DND-41 (cell line): ENCODE measurements at regions not wholly inside any gene's neighbourhood (a gene's known extent, or its start where the extent isn't known, plus 50 kb on each side); places are given as distances from the start of the nearest gene placed in this dataset.

Experiments used
- ATAC-seq: fragments of 200-7000 bp; cut with Tn5 transposase; 3 replicates; pipeline ENCODE4 v1.9.1; 2021; ENCODE audit warnings: low read depth; ENCODE audit not compliant: insufficient read depth
- DNase-seq: peaks from one replicate; pipeline ENCODE4 v3.0.0-alpha.2; 2020
- H2AFZ ChIP-seq: 2 replicates; pipeline ENCODE4 v1.6.0; 2012; ENCODE audit warnings: low read depth, low read length
- H3K27ac ChIP-seq: 2 replicates; pipeline ENCODE4 v1.5.1; 2012; ENCODE audit warnings: low read length, inconsistent platforms
- H3K27me3 ChIP-seq: fragments of 200-600 bp; sonication (generic); 2 replicates; pipeline ENCODE4 v1.6.0; 2012; ENCODE audit warnings: low read length, mild to moderate bottlenecking, inconsistent platforms; ENCODE audit not compliant: insufficient read depth, poor library complexity
- H3K36me3 ChIP-seq: 2 replicates; pipeline ENCODE4 v1.5.1; 2012; ENCODE audit warnings: low read length, inconsistent platforms; ENCODE audit not compliant: insufficient read depth
- H3K4me1 ChIP-seq: 2 replicates; pipeline ENCODE4 v1.5.1; 2012; ENCODE audit warnings: mild to moderate bottlenecking, low read length; ENCODE audit not compliant: insufficient read depth
- H3K4me2 ChIP-seq: 2 replicates; pipeline ENCODE4 v1.6.0; 2012; ENCODE audit warnings: mild to moderate bottlenecking, moderate library complexity, low read length, inconsistent platforms; ENCODE audit not compliant: insufficient read depth
- H3K4me3 ChIP-seq, 2 experiments: fragments of 200-600 bp in 1 of 2; shearing (Covaris generic) in 1 of 2; 2 replicates each; pipeline ENCODE4 v1.5.1; 2012 to 2016; ENCODE audit warnings: inconsistent platforms in 2 of 2, low read length in 2 of 2, mild to moderate bottlenecking in 2 of 2, low read depth in 1 of 2, moderate library complexity in 1 of 2
- H3K79me2 ChIP-seq: 2 replicates; pipeline ENCODE4 v1.6.0; 2012; ENCODE audit warnings: low read length, inconsistent platforms; ENCODE audit not compliant: insufficient read depth
- H3K9ac ChIP-seq: 2 replicates; pipeline ENCODE4 v1.6.0; 2012; ENCODE audit warnings: low read depth, mild to moderate bottlenecking, inconsistent platforms, low read length, moderate library complexity
- H3K9me3 ChIP-seq: 2 replicates; pipeline ENCODE4 v1.5.1; 2012; ENCODE audit warnings: low read length, moderate library complexity, mild to moderate bottlenecking, inconsistent platforms; ENCODE audit not compliant: insufficient read depth, severe bottlenecking
- H4K20me1 ChIP-seq: 2 replicates; pipeline ENCODE4 v1.6.0; 2012; ENCODE audit warnings: low read length; ENCODE audit not compliant: insufficient read depth
- EZH2 ChIP-seq: IDR thresholded peaks from 3 replicates; pipeline ENCODE4 v1.6.1; 2012; ENCODE audit warnings: borderline replicate concordance, low read depth, mild to moderate bottlenecking, moderate library complexity, low read length, inconsistent platforms; ENCODE audit not compliant: severe bottlenecking
- TF ChIP-seq, protein P1 (sequence below): IDR thresholded peaks from 2 replicates; pipeline ENCODE4 v1.5.1; 2012; ENCODE audit warnings: borderline replicate concordance, low read length, moderate library complexity, mild to moderate bottlenecking; ENCODE audit not compliant: poor library complexity, severe bottlenecking; ENCODE audit errors: extremely low read depth

DNA sequence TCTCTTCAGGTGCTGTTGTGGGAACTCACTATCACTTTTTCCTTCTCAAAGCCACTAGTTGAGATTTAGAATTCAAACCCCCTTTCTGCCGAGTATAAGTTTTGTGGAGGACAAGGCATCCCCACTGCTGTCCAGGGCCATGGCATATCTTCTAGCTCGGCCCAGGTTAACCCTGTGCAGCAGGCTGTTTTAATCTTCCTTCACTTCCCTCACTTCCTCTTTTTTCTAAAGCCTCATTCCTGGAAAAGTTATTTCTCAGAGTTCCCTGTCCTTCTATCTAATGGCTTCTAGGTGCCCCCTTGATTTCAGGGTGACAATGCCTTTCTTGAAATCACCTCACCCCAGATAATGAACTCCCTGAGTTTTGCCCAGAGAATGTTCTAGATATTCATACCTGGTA, 222.3 kb downstream of the SNX10 start:
- ATAC-seq (no peak), DNase-seq (no peak)
- Histone ChIP-seq H3K36me3 (no peaks in the 10 kb centered on the region), H3K4me3 (no peak overlapping the region), H3K27me3 (peaks cover 16% of the 10 kb centered on the region), H2AFZ (no peak overlapping the region), H3K27ac (no peak overlapping the region), H3K9me3 (no peaks in the 10 kb centered on the region), H3K9ac (no peak overlapping the region), H4K20me1 (no peaks in the 10 kb centered on the region), H3K79me2 (no peaks in the 10 kb centered on the region), H3K4me2 (no peak overlapping the region), H3K4me1 (no peaks in the 10 kb centered on the region)
- no peak for TF ChIP-seq EZH2
- TF ChIP-seq, protein P1, sequence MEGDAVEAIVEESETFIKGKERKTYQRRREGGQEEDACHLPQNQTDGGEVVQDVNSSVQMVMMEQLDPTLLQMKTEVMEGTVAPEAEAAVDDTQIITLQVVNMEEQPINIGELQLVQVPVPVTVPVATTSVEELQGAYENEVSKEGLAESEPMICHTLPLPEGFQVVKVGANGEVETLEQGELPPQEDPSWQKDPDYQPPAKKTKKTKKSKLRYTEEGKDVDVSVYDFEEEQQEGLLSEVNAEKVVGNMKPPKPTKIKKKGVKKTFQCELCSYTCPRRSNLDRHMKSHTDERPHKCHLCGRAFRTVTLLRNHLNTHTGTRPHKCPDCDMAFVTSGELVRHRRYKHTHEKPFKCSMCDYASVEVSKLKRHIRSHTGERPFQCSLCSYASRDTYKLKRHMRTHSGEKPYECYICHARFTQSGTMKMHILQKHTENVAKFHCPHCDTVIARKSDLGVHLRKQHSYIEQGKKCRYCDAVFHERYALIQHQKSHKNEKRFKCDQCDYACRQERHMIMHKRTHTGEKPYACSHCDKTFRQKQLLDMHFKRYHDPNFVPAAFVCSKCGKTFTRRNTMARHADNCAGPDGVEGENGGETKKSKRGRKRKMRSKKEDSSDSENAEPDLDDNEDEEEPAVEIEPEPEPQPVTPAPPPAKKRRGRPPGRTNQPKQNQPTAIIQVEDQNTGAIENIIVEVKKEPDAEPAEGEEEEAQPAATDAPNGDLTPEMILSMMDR, result no peak

DNA sequence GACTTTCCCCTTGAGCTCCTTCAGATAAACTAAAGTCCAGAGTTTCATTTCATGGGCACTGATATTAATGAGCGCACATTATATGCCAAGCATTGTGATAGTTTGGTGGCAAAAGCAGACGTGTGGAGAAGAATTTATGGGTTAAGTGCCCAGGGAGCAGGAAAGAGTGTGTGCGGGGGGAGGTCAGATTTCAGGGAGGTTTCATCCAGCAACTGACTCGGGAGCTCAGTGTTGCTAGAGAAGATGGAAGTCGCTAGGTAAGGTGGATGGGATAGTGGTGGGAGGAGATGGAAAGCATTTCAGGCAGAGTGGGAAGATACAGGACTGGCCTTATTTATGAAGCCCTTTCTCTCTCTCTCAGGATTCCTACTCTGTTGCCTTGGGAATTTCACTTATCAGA, 223.0 kb downstream of the SNX10 start:
- Histone ChIP-seq H3K4me2 (no peak overlapping the region), H3K4me3 (no peak overlapping the region), H3K27ac (no peak overlapping the region), H3K4me1 (no peaks in the 10 kb centered on the region), H4K20me1 (no peaks in the 10 kb centered on the region), H3K9ac (no peak overlapping the region), H2AFZ (no peak overlapping the region), H3K27me3 (peaks cover 17% of the 10 kb centered on the region), H3K36me3 (no peaks in the 10 kb centered on the region), H3K9me3 (no peaks in the 10 kb centered on the region), H3K79me2 (no peaks in the 10 kb centered on the region)
- no peak for TF ChIP-seq EZH2
- TF ChIP-seq, protein P1, result no peak
- ATAC-seq (no peak), DNase-seq (no peak)

DNA sequence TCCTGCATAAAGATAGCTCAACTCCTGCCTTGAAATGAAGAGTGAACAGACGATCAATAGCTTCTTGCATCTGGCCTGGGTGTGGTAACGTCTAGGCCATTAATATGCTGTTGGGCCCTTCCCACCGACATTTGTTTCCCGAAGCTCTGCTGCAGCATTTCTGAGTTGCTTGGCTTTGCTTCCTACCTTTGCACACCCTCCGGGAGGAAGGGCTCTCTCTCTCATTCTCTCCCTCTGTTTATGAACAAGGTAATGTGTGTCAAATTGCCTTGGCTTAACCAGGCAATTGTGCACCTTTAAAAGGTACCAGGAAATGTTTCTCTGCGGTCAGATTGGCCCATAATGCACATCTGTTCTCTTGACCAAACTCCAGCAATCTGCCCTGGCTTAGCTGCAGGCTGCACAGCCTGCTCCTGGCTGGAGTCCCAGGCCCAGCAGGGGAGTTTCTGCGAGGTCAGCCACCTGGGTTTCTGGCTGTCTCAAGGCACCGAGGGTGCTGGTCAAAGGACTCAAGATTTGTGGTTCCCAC, 223.7 kb downstream of the SNX10 start:
- Histone ChIP-seq H3K27me3 (peaks cover 24% of the 10 kb centered on the region), H3K27ac (no peak overlapping the region), H4K20me1 (no peaks in the 10 kb centered on the region), H3K4me3 (no peak overlapping the region), H3K9ac (no peak overlapping the region), H2AFZ (no peak overlapping the region), H3K79me2 (no peaks in the 10 kb centered on the region), H3K4me1 (no peaks in the 10 kb centered on the region), H3K36me3 (no peaks in the 10 kb centered on the region), H3K4me2 (no peak overlapping the region), H3K9me3 (no peaks in the 10 kb centered on the region)
- TF ChIP-seq, protein P1, result no peak
- no peak for TF ChIP-seq EZH2
- DNase-seq (no peak), ATAC-seq (no peak)

DNA sequence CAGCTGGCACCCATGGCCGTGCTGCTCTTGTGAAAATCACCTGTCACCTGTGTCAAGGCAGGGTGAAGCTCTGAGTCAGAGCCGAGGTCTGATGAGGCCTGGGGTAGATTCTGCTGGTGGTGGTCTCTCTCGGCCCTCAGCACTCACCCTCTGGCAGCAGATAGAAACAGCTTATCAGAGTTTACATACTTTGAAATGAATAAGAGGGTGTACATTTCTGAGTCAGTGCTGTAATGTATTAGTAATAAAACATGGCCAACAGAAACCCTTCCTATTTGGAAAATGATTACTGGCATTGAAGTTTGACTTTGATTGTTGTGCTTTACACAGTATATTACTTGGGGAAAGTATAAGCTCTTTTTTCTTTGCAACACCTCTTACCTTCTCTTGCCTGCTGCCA, 228.8 kb downstream of the SNX10 start:
- no peaks in the 10 kb centered on the region for H3K4me1 ChIP-seq
- peaks cover 16% of the 10 kb centered on the region for H3K27me3 ChIP-seq
- H3K36me3 ChIP-seq, result no peaks in the 10 kb centered on the region
- H3K4me3 ChIP-seq, result no peak overlapping the region
- DNase-seq (no peak), ATAC-seq (no peak)
- H2AFZ ChIP-seq, result no peak overlapping the region
- TF ChIP-seq, protein P1, result no peak
- TF ChIP-seq EZH2, result no peak
- no peak overlapping the region for H3K27ac ChIP-seq
- no peaks in the 10 kb centered on the region for H4K20me1 ChIP-seq
- no peak overlapping the region for H3K9ac ChIP-seq
- no peaks in the 10 kb centered on the region for H3K79me2 ChIP-seq
- H3K4me2 ChIP-seq, result no peak overlapping the region
- H3K9me3 ChIP-seq, result no peaks in the 10 kb centered on the region
